Activated CD8-positive, alpha-beta T cell treated with anti-CD3 and anti-CD28 coated beads for 36 hours (primary cell): ENCODE measurements at regions not wholly inside any gene's neighbourhood (a gene's known extent, or its start where the extent isn't known, plus 50 kb on each side); places are given as distances from the start of the nearest gene placed in this dataset.

Experiments used
- ATAC-seq: fragments of 200-7000 bp; cut with Tn5 transposase; one replicate; pipeline ENCODE4 v1.10.0; 2021; ENCODE audit warnings: mild to moderate bottlenecking, moderate library complexity
- CTCF ChIA-PET: fragments of 350-600 bp; sonication (Branson Sonifier 250); formaldehyde crosslinking; loops from one replicate; lab custom pipeline; 2021; ENCODE audit warnings: antibody characterized with exemption; lab: Charles Lee
- POLR2A ChIA-PET: fragments of 350-600 bp; sonication (Branson Sonifier 250); formaldehyde crosslinking; loops from one replicate; lab custom pipeline; 2021; ENCODE audit warnings: antibody characterized with exemption; lab: Charles Lee
- DNase-seq: peaks from one replicate; pipeline ENCODE4 v3.0.0-alpha.2; 2020
- H3K27ac Mint-ChIP-seq: one replicate; pipeline ENCODE4 v1.8.0; 2021; ENCODE audit warnings: mild to moderate bottlenecking, mixed read lengths
- H3K27me3 Mint-ChIP-seq: one replicate; pipeline ENCODE4 v1.8.0; 2021; ENCODE audit warnings: mixed read lengths
- H3K36me3 Mint-ChIP-seq: one replicate; pipeline ENCODE4 v1.8.0; 2021; ENCODE audit warnings: low read depth, mixed read lengths
- H3K4me1 Mint-ChIP-seq: one replicate; pipeline ENCODE4 v1.8.0; 2021; ENCODE audit warnings: low read depth, mixed read lengths
- H3K4me3 Mint-ChIP-seq: one replicate; pipeline ENCODE4 v1.8.0; 2021; ENCODE audit warnings: mild to moderate bottlenecking, moderate library complexity, mixed read lengths
- H3K9me3 Mint-ChIP-seq: one replicate; pipeline ENCODE4 v1.8.0; 2021; ENCODE audit warnings: mixed read lengths
- intact Hi-C: fragments of 100-400 bp; cut with micrococcal nuclease; formaldehyde crosslinking; loops from one replicate; pipeline ENCODE4 v1.10.0; 2022
- TF ChIP-seq, protein P1 (sequence below): fragments of 200-600 bp; IDR thresholded peaks from one replicate; pipeline ENCODE4 v1.8.0; 2022; ENCODE audit warnings: antibody characterized with exemption, mild to moderate bottlenecking

DNA sequence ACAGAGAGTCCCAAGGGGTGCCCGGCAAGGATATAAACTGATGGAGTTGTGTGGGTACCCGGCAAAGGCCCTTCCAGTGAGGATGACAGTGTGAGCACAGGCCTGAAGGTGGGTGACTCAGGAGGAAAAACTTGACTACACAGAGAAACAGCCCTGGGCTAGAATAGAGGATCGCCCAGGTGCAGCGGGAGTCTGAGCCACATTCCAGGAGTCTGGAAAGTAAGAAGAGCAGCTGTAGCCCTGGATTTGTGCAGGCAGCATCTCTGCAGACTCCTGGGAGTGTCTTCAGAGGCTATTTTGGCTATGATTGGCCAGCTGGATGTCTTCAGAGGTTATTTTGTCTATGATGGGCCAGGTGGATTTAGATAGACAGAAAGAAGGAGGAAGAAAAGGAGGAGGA, 367.6 kb upstream of the MKI67 start:
- H3K27ac Mint-ChIP-seq = no peak overlapping the region
- no peak for ATAC-seq
- CTCF ChIA-PET = no interaction called here
- no peak overlapping the region for H3K4me3 Mint-ChIP-seq
- H3K4me1 Mint-ChIP-seq = no peaks in the 10 kb centered on the region
- POLR2A ChIA-PET = no interaction called here
- H3K9me3 Mint-ChIP-seq = no peaks in the 10 kb centered on the region
- TF ChIP-seq, protein P1, sequence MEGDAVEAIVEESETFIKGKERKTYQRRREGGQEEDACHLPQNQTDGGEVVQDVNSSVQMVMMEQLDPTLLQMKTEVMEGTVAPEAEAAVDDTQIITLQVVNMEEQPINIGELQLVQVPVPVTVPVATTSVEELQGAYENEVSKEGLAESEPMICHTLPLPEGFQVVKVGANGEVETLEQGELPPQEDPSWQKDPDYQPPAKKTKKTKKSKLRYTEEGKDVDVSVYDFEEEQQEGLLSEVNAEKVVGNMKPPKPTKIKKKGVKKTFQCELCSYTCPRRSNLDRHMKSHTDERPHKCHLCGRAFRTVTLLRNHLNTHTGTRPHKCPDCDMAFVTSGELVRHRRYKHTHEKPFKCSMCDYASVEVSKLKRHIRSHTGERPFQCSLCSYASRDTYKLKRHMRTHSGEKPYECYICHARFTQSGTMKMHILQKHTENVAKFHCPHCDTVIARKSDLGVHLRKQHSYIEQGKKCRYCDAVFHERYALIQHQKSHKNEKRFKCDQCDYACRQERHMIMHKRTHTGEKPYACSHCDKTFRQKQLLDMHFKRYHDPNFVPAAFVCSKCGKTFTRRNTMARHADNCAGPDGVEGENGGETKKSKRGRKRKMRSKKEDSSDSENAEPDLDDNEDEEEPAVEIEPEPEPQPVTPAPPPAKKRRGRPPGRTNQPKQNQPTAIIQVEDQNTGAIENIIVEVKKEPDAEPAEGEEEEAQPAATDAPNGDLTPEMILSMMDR = no peak
- no peak for DNase-seq
- H3K27me3 Mint-ChIP-seq = no peaks in the 10 kb centered on the region
- no peaks in the 10 kb centered on the region for H3K36me3 Mint-ChIP-seq
- intact Hi-C loops = no loop called here

- ATAC-seq = no peak
- Mint-ChIP-seq H3K27ac (no peak overlapping the region), H3K4me3 (no peak overlapping the region), H3K4me1 (no peaks in the 10 kb centered on the region), H3K36me3 (no peaks in the 10 kb centered on the region), H3K27me3 (no peaks in the 10 kb centered on the region), H3K9me3 (no peaks in the 10 kb centered on the region)
- POLR2A ChIA-PET = no interaction called here
- no peak for DNase-seq
- TF ChIP-seq, protein P1 = no peak
- intact Hi-C loops = no loop called here
- CTCF ChIA-PET = no interaction called here
Measured at GRCh38 chr10:128494665-128495064, 368.4 kb upstream of the MKI67 start.

DNA sequence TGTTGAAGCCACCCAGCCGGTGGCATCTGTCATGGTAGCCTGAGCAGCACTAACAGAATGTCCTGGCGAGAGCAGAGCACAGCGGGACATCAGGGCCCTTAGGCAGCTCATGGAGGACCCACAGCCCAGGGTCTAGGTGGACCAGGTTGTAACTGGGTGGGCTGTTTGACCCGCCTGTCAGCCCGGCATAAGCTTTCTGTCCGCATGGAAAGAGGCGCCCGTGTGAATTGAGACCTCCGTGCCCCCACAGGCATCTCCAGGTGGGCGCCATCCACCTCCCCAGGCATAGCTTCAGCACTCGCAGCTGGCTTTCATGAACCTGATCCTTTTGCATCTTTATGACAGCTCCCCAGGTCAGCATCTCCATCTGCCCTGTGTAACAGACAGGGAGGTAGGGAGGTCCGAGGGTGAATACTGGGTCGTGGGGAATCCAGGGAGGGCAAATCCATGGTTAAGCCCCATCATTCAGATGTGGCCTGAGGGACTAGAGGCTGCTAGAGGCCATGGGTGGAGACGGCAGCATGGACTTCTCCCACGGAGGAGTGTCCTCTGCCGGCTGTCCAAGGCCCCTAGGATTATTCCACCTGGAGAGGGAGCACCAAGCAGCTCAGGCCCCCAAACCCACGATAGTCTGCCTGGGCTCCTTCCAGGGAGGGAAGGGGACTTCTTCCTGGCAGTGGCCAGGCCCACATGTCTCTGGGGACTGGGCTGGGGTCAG, 371.6 kb upstream of the MKI67 start:
- H3K27ac Mint-ChIP-seq = no peak overlapping the region
- no peaks in the 10 kb centered on the region for H3K9me3 Mint-ChIP-seq
- no peak overlapping the region for H3K4me3 Mint-ChIP-seq
- H3K27me3 Mint-ChIP-seq = peaks cover 1% of the 10 kb centered on the region
- H3K4me1 Mint-ChIP-seq = no peaks in the 10 kb centered on the region
- POLR2A ChIA-PET = no interaction called here
- intact Hi-C loops = no loop called here
- no peak for ATAC-seq
- DNase-seq = no peak
- CTCF ChIA-PET = no interaction called here
- TF ChIP-seq, protein P1 = no peak
- no peaks in the 10 kb centered on the region for H3K36me3 Mint-ChIP-seq

- CTCF ChIA-PET = no interaction called here
- DNase-seq = no peak
- H3K9me3 Mint-ChIP-seq = no peaks in the 10 kb centered on the region
- POLR2A ChIA-PET = no interaction called here
- H3K4me3 Mint-ChIP-seq = no peak overlapping the region
- no peaks in the 10 kb centered on the region for H3K4me1 Mint-ChIP-seq
- H3K36me3 Mint-ChIP-seq = no peaks in the 10 kb centered on the region
- intact Hi-C loops = no loop called here
- H3K27ac Mint-ChIP-seq = no peak overlapping the region
- ATAC-seq = no peak
- TF ChIP-seq, protein P1 = no peak
- peaks cover 1% of the 10 kb centered on the region for H3K27me3 Mint-ChIP-seq
Measured at GRCh38 chr10:128498378-128498730, 372.1 kb upstream of the MKI67 start.

GRCh38 chr10:128498746-128499145, 372.5 kb upstream of the MKI67 start:
- no peak overlapping the region for H3K4me3 Mint-ChIP-seq
- H3K36me3 Mint-ChIP-seq = no peaks in the 10 kb centered on the region
- ATAC-seq (no peak), DNase-seq (no peak)
- no peaks in the 10 kb centered on the region for H3K4me1 Mint-ChIP-seq
- ChIA-PET CTCF (no interaction called here), POLR2A (no interaction called here)
- H3K9me3 Mint-ChIP-seq = no peaks in the 10 kb centered on the region
- TF ChIP-seq, protein P1 = no peak
- peaks cover 1% of the 10 kb centered on the region for H3K27me3 Mint-ChIP-seq
- H3K27ac Mint-ChIP-seq = no peak overlapping the region
- intact Hi-C loops = no loop called here
